ENCODE measurements at regions not wholly inside any gene's neighbourhood (a gene's known extent, or its start where the extent isn't known, plus 50 kb on each side); places are given as distances from the start of the nearest gene placed in this dataset.

- no peak for DNase-seq (ENCODE audit: low spot score)
- no peak for TF ChIP-seq CTCF (IDR thresholded peaks at IDR 0.05; ENCODE audit: extremely low read depth, missing control alignments)
Observed at GRCh38 chr6:21968411-21968810, 328.4 kb downstream of the PRL start.

GRCh38 chr6:21969192-21969591 is 327.6 kb downstream of the PRL start:
- no peak for DNase-seq (ENCODE audit: low spot score)
- no peak for TF ChIP-seq CTCF (IDR thresholded peaks at IDR 0.05; ENCODE audit: extremely low read depth, missing control alignments)

- TF ChIP-seq CTCF (IDR thresholded peaks at IDR 0.05; ENCODE audit: extremely low read depth, missing control alignments) = no peak
- no peak for DNase-seq (ENCODE audit: low spot score)
Observed at GRCh38 chr6:21970569-21971300, 326.1 kb downstream of the PRL start.

GRCh38 chr6:21971541-21971940 is 325.3 kb downstream of the PRL start:
- TF ChIP-seq CTCF (IDR thresholded peaks at IDR 0.05; ENCODE audit: extremely low read depth, missing control alignments) = no peak
- no peak for DNase-seq (ENCODE audit: low spot score)

- DNase-seq (ENCODE audit: low spot score) = no peak
- no peak for TF ChIP-seq CTCF (IDR thresholded peaks at IDR 0.05; ENCODE audit: extremely low read depth, missing control alignments)
Observed at GRCh38 chr6:21972516-21972915, 324.3 kb downstream of the PRL start.

GRCh38 chr6:21977346-21977745 is 319.5 kb downstream of the PRL start:
- TF ChIP-seq CTCF (IDR thresholded peaks at IDR 0.05; ENCODE audit: extremely low read depth, missing control alignments) = no peak
- no peak for DNase-seq (ENCODE audit: low spot score)

- no peak for DNase-seq (ENCODE audit: low spot score)
Observed at GRCh38 chr6:21981235-21981833, 315.5 kb downstream of the PRL start.

More at GRCh38 chr6:21981235-21981833, 315.5 kb downstream of the PRL start:
- no peak for TF ChIP-seq CTCF (IDR thresholded peaks at IDR 0.05; ENCODE audit: extremely low read depth, missing control alignments)
